Gastroesophageal sphincter (tissue), 3 donors: ENCODE measurements at regions not wholly inside any gene's neighbourhood (a gene's known extent, or its start where the extent isn't known, plus 50 kb on each side); places are given as distances from the start of the nearest gene placed in this dataset.

Experiments used
- POLR2A ChIP-seq, 2 donors: fragments of 450-650 bp; IDR thresholded peaks; one replicate each; pipeline ENCODE4 v1.6.1; 2017; ENCODE audit warnings: antibody characterized with exemption in 2 of 2, mild to moderate bottlenecking in 2 of 2, moderate library complexity in 1 of 2
- TF ChIP-seq, protein P1 (sequence below), 4 experiments: fragments of 200-600 bp in 2 of 4; fragments of 450-650 bp in 2 of 4; sonication (generic) in 1 of 4; IDR thresholded peaks; one replicate each; pipeline ENCODE4 v1.5.1; 2017 to 2019; ENCODE audit warnings: antibody characterized with exemption in 4 of 4, mild to moderate bottlenecking in 2 of 4, moderate library complexity in 2 of 4

DNA sequence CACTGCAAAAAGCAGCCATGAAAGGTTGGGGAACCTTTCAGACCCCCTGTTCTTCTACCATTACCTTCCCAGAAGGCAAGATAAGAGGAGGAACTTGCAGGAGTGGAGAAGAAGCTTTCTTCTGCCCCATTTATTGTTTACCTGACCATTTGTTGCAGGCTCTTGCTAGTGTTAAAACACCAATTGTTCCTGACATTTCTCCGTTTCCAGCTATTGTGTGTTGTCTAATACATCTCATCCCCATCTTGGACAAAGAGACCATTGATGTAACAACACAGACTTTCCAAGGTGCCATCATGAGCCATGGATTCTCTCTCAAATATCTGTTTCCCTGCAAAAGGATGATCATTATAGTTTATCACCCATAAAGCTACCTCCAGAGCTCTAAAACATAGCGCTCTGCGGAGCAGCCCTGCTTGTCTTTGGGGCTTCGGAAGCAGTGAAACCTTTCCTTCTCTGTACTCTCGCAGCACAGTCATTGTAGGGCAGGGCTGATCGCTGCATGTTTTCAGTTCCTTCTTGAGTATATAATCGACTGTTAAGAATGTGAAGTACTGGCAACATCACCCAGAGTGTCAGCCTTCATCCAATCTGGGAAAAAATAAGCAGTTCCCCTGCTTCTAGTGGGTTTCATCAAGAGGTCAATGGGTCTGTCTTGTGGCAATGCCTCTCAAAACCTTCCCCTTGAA lies 680.0 kb downstream of the SEMA5A start:
- TF ChIP-seq POLR2A (IDR thresholded peaks at IDR 0.05) = no peak
- TF ChIP-seq, protein P1, sequence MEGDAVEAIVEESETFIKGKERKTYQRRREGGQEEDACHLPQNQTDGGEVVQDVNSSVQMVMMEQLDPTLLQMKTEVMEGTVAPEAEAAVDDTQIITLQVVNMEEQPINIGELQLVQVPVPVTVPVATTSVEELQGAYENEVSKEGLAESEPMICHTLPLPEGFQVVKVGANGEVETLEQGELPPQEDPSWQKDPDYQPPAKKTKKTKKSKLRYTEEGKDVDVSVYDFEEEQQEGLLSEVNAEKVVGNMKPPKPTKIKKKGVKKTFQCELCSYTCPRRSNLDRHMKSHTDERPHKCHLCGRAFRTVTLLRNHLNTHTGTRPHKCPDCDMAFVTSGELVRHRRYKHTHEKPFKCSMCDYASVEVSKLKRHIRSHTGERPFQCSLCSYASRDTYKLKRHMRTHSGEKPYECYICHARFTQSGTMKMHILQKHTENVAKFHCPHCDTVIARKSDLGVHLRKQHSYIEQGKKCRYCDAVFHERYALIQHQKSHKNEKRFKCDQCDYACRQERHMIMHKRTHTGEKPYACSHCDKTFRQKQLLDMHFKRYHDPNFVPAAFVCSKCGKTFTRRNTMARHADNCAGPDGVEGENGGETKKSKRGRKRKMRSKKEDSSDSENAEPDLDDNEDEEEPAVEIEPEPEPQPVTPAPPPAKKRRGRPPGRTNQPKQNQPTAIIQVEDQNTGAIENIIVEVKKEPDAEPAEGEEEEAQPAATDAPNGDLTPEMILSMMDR (IDR thresholded peaks at IDR 0.05) = no peak
